ENCODE measurements at regions not wholly inside any gene's neighbourhood (a gene's known extent, or its start where the extent isn't known, plus 50 kb on each side); places are given as distances from the start of the nearest gene placed in this dataset.

DNA sequence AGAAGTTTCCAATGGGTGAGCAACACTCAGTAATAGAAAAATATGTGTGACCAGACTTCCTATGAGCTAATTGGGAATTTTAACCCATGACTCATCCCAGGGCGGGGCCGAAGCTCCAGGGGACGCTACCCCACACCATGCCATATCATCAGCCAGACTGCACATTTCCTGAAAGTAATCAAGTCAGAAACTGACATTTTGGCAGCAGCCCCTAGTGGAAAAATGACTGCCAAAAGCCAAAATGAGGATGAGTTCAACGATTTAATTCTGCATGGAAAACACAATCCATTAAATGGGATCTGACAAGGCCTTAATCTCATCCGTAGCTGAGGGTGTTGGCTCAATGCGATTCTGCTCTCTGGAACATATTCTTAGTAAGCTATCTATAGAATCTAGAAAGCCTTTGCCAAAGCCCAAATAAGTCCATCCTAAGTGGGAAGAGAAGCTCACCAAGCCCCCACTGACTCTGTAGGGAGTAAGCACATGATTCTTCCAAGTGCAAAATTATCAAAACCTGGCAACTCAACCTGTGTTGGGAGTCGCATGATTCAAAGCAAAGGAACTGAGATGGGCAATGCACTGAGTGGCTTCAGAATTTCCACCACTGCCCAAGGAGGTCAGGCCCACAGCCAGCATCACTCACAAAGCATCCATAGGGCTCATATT is 93.1 kb upstream of the PDE1C start:
- DNase-seq (peak in 1 of 2 donors; percentile 25), ATAC-seq (no peak)
- intact Hi-C loops (cut with DNase I, micrococcal nuclease), result no loop called here

DNA sequence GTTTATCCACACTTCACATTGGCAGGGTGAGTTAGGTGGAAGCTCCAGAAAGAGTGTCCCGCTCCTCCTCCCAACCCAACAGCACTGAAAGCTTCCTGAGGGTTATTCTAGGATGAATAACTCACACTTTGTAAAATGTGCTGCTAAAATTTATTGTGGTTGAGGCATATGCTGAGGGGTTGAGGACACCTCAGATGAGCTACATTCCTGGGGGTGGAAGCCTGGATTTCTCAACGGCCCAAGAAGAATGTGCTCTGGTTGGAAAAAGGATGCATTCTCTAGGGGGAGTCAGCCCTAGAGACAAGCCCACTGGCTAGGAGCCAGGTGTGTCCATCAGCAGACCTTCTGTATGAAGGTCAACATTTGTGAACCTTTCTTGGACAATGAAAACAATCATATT is 91.5 kb upstream of the PDE1C start:
- ATAC-seq, result no peak
- no peak for DNase-seq
- intact Hi-C loops (cut with DNase I, micrococcal nuclease), result no loop called here

DNA sequence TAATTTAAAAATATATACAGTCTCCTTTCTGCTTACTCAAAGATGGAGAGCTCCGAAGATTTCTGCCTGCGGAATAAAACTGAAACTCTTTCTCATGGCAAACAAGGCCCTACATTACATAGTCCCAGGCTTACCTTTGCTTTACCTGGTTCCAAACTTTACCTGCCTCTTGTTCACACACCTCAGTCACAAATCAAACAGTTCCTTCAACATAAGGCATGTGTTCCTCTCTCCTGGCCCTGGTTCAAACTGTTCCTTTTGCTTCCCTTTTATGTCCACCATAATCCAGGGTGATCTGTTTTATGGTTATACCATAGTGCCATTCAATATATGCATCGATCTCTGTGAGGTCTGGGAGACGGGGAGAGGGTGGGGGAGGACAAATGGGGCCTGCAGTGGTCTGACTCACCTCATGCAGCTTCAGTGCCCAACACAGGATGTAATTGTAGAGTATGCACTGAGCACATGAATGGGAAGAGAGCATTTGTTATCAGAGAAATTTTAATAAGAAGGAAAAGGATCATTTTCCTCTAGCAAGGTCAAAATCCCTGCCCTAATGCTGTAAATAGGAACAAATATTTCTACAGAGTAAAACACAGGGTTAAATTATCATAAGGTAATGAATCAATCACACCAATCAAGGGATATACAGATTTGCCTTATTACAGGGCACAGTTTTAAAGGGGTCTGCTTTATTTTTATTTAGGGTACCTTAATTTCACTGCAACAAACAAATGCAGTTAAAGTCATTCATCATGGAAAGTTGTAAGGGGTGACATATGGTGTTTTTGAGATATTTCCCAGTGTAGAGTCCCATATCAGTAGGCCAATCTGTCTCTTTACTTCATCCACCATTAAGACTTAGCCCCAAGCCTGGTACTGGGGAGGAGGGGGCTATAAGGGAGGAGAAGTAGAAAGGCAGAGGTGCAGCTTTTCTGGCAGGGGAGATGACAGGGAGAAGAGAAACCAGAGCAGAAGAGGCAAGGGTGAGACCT is 88.8 kb upstream of the PDE1C start:
- no peak for DNase-seq
- ATAC-seq, result peak; percentile 69
- intact Hi-C loops (cut with DNase I, micrococcal nuclease), result no loop called here

DNA sequence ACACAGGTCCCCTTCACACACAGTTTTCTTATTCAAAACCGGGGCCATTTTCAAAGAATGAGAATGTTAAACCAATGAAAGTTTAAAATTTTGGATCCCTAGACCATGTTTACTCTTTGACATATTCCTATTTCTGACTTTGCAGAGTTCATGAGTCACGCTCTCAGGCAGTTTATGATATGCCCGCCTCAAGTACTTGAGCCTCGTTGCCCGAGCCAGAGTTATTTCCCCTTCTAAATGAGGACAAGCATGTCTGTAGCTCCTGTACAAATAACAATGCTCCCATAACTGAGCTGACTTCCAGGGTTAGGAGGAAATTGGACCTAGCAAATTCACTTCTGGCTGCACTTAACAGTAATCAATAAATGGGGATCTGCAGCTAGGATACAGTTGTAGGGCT is 87.9 kb upstream of the PDE1C start:
- DNase-seq, result no peak
- intact Hi-C loops (cut with DNase I, micrococcal nuclease), result no loop called here
- ATAC-seq, result peak; percentile 58

DNA sequence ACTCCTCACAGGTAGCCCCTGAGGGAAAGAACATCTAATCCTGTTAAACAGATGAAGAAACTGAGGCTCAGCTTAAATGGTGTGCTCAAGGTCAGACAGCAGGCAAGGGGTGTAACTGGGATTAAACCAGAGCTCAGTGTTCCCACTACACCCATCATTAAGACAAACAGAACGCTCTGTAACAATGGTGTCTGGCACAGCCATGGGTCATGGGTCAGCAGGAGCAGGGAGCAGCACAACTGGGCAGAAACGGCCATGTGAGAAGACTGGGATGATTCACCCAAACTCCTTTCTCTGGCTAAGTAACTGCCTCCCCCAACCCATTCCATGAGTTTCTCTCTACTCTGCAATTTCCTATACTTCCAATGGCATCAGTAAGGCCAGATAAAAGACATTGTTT is 85.5 kb upstream of the PDE1C start:
- intact Hi-C loops (cut with DNase I, micrococcal nuclease), result no loop called here
- ATAC-seq (no peak), DNase-seq (no peak)

DNA sequence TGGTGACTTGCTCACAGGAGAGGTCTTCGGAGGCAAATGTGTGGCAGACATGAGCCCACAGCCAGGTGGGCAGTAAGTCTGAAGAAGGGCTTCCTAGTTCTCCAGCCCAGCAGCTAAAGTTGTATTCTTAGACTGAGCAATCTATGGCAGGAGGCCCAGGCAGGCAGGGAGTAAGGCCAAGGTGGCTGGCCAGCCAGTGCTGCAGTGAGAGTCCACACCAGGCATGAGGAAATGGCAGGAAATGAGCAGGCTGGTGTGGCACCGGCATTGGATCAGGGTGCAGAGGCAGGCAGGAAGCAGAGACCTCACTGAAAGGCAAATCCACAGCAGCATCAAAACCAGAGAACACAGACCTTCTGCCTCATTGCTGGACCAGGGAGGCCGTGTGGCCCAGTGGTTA is 84.6 kb upstream of the PDE1C start:
- DNase-seq, result no peak
- intact Hi-C loops (cut with DNase I, micrococcal nuclease), result no loop called here
- no peak for ATAC-seq

DNA sequence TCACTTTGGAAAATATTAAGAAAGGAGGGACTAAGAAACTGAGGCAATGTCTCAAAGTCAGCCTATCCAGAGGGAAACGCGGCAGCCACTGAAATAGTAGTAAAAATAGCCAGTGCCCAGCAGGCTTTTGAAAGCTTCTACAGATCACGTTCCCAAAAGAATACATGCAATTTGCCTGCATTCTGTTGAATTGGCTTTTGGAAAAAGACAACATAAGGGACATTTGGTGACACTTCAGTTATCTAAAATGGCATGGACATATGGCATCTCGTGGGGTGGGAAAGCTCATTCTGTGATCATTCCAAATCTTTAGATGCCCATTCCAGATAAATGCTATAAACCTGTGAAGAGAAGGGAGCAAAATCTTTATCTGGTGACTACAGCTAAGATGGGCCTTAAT is 82.8 kb upstream of the PDE1C start:
- intact Hi-C loops (cut with DNase I, micrococcal nuclease), result no loop called here
- ATAC-seq (no peak), DNase-seq (no peak)

DNA sequence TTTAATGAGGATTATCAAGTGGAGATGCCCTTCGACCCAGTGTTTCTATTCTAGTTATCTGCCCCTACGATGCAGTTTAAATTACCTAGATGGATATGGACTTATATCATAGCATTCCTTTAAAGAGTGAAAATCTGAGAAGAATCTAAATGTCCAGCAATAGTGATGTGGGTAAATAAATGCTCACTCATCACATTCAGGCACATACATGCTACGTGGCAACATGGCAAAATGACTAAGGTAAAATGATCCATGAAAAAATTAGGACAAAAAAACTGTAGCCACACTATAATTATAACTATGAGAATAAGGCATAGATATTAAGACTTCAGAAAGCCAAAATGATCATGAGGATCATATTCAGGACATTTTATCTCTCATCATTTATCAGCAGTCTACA is 82.4 kb upstream of the PDE1C start:
- intact Hi-C loops (cut with DNase I, micrococcal nuclease), result no loop called here
- ATAC-seq, result no peak
- DNase-seq, result no peak

DNA sequence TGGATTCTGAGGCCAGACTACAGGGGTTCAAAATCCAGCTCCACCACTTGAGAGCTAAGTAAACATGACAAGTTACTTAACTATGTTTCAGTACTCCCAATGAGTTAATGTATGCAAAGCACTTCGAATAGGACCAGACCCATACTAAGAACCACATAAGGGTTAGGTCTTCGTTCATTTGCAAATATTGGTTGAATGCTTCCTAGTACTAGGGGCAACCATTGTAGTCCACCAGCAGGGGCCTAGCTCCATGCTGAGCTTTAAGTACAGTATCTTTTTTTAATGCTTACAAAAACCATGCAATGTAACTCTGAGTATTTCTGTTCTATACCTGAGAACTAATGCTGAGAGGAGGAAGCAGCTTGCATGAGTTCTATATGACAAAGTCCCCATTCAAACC is 80.4 kb upstream of the PDE1C start:
- ATAC-seq (no peak), DNase-seq (no peak)
- intact Hi-C loops (cut with DNase I, micrococcal nuclease), result no loop called here

DNA sequence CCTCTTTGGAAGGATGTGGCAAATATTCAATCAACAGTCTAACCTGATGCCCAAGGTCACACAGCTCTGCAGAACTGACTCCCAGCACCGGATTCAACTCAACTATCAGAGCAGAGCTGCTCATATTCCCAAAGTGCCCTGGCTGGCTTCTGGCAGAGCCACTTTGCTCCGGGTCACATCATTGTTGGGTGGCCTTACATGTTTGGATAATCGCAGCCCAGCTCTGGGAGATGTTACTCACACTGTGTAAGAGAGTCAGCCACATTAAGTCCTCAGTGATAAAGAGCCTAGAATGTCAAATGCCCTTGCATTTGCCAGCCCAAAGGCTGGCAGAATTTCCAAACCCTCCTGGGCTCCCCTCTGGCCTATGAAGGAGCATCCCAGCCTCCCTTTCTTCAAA is 79.8 kb upstream of the PDE1C start:
- intact Hi-C loops (cut with DNase I, micrococcal nuclease), result no loop called here
- DNase-seq (no peak), ATAC-seq (no peak)

DNA sequence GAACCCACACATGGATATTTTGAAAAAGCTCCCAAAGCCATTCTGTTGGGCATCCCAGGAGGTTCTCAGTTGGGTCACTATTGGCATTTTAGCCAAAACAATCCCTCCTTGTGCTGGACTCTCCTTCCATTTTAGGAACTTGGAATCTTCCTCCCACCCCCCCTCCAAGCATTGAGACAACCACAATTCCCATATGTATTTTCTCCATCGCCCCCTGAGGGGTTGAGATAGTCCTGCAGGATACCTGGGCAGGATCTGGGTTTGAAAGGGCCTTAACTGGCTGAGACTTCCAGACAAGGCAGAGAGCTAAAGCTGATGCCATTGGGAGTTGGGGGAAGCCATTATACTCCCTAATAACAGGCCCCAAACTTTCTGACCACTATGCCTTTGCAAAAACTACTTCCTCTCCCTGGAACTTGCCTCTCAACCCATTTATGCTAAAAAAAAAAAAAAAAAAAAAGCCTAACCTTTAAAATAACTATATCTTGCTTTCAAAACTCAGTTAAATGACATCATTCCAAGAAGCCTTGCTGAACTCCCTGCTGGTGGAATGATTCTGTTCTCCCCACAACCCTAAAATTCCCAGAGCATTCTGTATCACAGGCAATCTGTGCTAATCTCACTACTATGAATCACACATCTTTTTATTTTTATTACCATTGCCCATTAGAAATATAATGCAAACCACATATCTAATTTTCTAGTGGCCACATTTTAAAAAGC is 77.5 kb upstream of the PDE1C start:
- intact Hi-C loops (cut with DNase I, micrococcal nuclease), result no loop called here
- no peak for ATAC-seq
- DNase-seq, result no peak

DNA sequence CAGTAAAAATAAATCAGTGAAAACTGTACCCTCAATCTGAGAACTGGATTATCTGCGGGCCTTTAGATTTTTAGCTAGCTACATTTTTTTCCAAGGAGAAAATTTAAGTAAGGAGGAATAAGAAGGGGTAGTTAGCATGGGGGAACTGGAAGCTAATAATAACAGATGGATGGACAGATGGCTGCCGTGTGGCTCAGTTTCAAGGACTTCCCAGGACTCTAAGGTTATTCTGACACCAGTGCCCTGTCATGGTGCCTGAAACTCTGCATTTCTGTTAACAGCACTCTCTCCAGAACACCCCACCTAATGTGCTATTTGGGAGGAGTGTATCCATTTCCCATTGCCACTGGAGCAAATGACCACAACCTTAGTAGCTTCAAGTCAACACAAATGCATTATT is 75.7 kb upstream of the PDE1C start:
- ATAC-seq, result no peak
- DNase-seq, result no peak
- intact Hi-C loops (cut with DNase I, micrococcal nuclease), result no loop called here

DNA sequence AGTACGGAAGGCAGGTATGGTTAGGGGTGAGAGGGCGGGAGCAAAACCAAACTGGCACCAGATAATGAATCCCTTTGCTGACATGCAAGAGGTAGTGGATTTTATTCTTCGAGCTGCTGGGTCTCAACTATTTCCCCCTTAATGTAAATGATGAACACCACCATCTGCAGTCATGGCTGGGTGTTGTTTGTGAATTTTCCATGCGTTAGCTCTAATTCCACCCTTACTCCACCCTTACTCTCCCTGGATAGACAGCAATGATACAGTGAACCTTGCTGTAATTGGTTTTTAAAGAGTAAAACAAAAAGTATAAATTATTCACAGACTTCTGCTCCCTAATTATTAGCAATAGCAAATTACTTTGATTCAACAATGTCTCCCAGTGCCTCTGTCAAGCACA is 74.5 kb upstream of the PDE1C start:
- no peak for ATAC-seq
- intact Hi-C loops (cut with DNase I, micrococcal nuclease), result no loop called here
- no peak for DNase-seq

DNA sequence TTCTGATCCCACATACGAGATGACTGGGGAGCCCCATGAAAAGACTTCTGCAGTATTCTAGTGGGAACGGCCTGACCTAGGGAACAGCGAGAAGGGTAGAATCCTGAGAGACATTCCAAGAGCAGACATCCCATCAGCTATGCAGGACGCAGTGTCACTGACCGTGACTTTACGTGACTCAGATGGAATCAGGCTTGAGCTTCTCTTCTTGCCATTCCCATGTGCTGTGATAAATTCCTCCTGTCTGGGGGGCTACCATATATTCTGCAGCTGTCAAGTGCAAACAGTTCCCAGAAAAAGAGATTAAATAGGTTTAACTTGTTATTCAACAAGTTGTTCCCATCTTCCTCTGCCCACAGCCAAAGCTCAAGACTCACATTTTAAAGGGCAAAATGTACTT is 73.1 kb upstream of the PDE1C start:
- intact Hi-C loops (cut with DNase I, micrococcal nuclease), result no loop called here
- DNase-seq, result no peak
- ATAC-seq, result no peak

DNA sequence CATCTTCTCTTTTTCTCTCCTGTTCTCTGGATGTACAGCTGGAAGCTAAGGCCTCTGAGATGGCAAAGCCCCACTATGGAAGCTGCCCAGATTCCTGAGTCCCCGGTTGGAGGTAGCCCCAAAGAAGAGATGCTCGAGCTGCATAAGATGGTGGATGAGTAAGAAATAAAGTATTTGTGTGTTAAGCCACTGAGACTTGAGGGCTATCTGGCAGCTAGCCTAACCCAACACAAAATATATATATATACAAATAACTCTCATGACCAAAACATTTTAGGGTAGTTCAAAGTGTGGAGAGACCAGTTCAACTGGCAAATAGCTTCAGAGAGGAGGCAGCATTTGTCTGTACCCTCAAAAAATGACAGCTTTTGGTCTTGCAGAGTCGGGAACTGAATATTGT is 72.4 kb upstream of the PDE1C start:
- intact Hi-C loops (cut with DNase I, micrococcal nuclease), result no loop called here
- ATAC-seq (no peak), DNase-seq (no peak)

DNA sequence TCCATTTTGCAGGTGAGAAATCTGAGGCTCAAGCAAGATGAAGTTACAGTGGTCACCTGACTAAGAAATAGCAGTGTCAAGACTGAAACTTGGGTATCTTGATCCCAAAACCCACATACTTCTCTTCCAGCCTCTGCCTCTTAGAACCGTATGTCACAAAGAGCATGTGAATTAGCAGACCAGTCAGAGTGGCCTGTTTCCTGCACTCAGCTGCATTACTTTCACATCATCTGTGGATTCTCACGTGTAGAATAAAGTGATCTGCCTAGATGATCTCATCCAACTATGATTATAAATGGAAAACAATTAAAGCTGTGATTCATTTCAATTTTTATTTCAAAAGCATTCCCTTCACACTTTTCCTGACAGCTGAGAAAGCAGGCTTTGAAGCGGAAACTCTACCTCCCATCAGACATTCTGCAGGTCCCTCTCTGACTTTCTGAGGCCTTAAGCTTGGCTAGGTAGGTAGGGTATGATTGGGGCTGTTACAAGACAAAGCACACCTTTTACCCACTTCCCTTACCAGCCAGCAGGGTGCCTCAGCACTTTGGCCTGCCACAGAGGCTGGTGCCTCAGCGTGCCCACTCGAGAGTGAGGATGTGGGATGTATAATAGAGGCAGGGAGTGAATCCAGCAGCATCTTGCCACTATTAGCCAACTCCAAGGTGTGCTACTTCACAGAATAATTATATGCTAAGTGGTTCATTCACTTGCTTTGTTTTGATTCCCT is 70.2 kb upstream of the PDE1C start:
- ATAC-seq (no peak), DNase-seq (no peak)
- intact Hi-C loops (cut with DNase I, micrococcal nuclease), result no loop called here

DNA sequence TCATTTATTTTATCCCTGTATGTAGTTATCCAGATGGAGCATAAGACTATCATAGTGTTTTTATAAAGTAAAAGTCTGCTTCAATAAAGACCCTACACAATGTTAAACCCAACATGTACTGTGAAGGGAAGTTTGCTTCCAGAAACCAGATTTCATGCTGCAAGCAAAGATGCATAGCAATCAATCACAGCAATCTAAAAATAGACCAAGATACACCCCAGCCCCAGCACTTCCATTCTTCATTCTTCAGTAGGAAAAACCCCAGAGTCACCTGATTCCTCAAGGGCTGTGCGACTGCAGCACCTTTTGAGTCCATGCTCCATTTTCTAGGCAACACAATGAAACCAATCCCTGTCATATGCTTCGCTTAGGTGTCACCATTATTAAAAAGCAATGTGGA is 66.9 kb upstream of the PDE1C start:
- ATAC-seq (no peak), DNase-seq (no peak)
- intact Hi-C loops (cut with DNase I, micrococcal nuclease), result no loop called here

DNA sequence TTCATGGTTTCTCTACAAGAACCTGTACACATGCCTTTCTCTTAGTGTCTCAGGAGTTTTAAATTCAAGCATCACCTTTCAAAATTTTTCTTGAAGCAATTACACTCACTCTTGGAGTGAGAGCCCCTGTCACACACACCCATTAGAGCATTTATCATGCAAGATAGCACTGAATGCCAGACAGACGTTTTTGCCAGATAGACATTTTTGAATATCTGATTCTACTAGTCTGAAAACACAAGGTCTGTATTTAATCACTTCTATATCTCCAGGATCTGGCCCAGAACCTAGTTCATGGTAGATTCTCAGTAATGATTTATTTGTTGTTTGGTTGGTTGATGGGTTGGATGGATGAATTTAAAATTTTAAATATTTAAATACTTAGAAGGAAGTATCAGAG is 60.9 kb upstream of the PDE1C start:
- intact Hi-C loops (cut with DNase I, micrococcal nuclease), result no loop called here
- DNase-seq (no peak), ATAC-seq (no peak)

DNA sequence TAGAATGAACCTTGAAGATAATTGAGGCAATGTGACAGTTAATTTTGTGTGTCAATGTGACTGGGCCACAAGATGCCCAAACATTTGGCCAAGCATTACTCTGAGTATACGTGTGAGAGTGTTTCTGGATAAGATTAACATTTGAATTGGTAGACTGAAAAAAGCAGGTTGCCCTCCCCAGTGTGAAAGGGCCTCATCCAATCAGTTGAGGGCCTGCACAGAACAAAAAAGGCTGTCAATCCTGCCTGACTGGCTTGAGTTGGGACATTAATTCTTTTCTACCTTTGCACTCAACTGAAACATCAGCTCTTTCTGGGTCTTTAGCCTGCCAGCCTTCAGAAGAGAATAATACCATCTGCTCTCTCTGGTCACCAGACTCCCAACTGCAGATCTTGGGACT is 56.6 kb upstream of the PDE1C start:
- ATAC-seq, result no peak
- DNase-seq, result no peak
- intact Hi-C loops (cut with DNase I, micrococcal nuclease), result no loop called here

All from left colon (tissue), 2 donors.